IPS-NIHi7 (cell line): ENCODE measurements at regions not wholly inside any gene's neighbourhood (a gene's known extent, or its start where the extent isn't known, plus 50 kb on each side); places are given as distances from the start of the nearest gene placed in this dataset.
"Not testable (repeated sequence)": the region's sequence is repeated elsewhere in the genome, so short reads cannot be mapped to it uniquely, and the experiment has no call there.

ENCODE experiments used
- DNase-seq: peaks from one replicate; pipeline ENCODE4 v3.0.0; 2012; ENCODE audit warnings: mixed read lengths; ENCODE audit errors: extremely low spot score

DNA sequence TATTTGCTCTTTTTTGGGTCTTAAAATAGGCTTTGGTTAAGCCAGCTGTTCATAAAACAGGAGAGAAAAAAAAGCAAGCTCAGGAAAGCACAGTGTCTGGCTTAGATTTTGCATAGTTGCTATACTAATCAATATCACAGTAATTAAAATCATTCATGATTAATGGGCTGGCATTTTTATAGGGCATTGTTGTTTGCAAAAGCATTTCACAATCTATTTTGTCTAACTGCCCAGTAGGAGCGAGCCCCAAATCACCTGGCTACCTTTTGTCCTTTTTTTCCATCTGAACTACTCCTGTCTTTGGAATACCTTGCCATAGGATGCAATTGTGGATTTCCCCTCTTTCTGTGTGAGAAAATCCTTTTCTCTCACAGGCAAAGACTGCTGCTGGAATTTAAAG is 619.8 kb downstream of the JRKL start:
- DNase-seq, result no peak

DNA sequence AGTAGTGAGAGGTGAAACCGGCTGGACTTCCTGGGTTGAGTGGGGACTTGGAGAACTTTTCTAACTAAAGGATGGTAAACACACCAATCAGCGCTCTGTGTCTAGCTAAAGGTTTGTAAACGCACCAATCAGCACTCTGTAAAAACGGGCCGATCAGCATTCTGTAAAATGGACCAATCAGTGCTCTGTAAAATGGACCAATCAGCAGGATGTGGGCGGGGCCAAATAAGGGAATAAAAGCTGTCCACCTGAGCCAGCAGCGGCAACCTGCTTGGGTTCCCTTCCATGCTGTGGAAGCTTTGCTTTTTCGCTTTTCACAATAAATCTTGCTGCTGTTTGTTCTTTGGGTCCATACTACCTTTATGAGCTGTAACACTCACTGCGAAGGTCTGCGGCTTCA is 621.2 kb downstream of the JRKL start:
- DNase-seq, result not testable (repeated sequence)

DNA sequence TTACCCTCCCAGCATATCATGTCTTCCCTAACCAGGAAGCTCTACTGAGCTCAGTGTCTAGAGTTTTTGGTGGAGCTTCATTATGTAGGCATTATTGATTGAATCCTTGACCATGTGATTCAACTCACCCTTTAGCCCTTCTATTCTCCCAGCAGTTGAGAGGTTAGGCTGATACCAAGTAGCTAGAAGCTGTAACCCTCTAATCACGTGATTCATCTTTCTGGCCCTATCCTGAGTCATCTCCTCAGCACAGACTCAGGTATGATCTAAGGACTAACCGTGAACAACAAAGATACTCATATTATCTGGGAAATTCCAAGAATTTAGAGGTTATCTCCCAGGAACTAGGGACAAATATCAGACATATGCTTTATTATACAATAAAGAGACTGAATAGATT is 625.5 kb downstream of the JRKL start:
- DNase-seq, result no peak

DNA sequence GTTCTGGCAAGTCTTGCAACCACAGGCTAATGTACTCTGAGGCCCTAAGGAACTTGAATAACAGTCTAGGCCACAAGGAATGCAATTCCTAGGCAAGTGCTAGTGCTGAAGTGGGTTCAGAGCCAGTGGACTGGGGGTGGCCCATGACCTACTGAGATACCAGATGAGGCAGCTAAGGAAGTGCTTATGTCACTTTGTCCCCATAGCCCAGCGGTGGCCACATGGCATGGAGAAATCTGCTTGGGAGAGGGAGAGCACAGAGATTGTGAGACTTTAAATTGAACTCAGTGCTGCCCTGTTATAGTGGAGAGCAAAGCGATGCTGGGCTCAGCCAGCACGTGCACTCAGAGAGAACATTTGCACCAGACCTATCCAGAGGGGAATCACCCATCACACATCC is 629.5 kb downstream of the JRKL start:
- DNase-seq, result no peak

DNA sequence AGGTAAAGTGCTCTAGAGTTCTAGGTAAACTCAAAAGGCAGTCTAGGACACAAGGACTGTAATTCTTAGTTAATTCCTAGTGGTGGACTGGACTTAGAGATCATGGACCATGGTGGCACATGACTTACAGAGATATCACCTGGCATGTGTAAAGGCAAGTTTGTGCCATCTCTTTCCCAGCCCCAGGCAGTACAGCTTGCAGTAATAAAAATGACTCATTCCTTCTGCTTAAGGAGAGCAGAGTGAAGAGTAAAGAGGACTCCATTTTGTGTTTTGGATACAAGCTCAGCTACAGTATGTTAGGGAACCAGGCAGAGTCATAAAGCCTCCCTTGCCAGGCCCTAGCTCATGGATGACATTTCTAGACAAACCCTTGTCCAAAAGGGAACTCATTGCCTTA is 629.9 kb downstream of the JRKL start:
- no peak for DNase-seq

DNA sequence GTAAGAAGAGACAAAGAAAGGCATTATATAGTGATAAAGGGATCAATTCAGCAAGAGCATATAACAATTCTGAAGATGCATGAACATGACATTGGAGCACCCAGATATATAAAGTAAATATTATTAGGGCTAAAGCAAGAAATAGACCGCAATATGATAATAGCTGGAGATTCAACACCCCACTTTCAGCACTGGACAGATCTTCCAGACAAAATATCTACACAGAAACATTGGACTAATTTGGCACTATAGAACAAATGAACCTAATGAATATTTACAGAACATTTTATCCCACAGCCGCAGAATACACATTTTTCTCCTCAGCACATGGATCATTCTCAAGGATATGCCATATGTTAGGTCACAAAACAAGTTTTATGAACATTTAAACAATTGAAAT is 633.1 kb downstream of the JRKL start:
- no peak for DNase-seq

DNA sequence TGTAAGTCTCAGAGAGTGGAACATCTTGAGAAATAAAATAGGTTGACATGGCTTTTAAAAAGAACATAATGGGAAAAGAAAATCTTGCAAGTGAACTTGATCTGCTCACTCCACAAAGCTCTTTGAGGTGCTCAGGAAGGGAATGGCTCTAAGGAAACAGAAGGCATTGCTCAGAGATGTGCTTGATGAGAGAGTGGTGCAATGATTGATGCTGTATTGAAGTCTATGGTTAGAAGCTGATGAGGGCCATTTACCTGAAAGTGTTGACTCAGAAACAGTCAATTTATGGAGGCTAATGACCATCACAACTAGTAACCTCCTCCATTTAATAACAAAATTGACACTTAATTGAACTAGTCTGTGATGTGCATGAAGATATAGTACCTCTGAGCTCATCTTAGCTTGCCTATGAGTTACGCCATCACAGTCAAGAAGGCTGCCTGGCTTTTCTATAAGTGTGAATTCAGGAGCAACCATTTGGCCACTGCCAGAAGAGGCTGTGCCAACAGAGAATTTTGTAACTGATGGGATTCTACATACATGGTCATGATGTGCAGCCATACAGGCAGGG is 639.1 kb downstream of the JRKL start:
- DNase-seq, result no peak

DNA sequence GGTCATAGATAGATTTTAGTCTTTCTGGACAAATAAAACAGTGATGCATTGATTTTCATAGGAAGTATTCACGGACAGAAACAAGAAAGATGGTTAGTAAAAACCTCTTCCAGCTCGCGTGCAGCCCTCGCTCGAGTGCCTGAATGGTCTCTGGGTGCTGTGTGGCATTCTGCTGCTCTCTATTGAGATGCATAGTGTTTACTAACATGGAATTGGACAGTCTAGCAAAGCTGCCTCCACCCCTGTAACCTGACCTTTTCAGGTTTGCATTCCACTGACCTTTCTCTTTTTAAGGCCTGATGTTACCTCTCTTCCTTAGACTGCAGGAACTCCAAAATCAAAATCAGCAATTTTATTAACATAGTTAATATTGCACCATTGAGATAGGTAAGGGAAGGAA is 643.4 kb downstream of the JRKL start:
- DNase-seq, result peak; percentile 7

DNA sequence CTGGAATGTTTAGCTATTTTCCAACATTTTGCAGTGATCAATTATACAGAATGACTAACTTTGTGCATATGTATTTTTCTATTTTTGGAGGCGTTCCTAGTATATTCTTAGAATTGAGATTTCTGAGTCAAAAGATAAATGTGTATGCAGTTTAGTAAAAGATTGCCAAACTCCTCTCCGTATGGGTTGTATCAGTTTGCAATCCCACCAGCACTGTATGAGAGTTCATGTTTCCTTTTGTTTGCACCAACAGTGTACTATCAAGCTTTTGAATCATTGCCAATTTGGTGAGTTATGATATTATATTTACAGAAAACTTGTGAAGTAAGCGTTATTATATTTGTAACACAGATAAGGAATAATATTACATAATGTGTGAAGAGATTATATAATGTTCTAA is 658.7 kb downstream of the JRKL start:
- no peak for DNase-seq

DNA sequence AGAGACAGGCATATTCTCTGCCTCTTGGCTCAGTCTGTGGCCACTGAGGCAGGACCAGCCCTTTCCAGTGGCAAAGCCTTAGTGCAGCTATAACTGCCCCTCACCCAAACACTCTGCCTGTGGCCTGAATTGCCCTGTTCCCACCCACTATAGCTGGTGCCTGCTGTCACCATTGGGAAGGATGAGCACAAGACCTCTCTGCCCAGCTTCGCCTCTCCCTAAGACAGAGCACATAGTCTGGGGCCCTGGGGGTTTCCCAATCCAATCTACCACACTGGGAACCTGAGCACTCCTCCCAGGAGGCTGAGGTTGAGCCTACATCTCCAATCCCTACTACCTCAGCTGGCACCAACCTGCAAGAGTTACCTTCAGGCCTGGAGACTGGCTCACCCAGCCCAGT is 670.4 kb downstream of the JRKL start:
- no peak for DNase-seq

DNA sequence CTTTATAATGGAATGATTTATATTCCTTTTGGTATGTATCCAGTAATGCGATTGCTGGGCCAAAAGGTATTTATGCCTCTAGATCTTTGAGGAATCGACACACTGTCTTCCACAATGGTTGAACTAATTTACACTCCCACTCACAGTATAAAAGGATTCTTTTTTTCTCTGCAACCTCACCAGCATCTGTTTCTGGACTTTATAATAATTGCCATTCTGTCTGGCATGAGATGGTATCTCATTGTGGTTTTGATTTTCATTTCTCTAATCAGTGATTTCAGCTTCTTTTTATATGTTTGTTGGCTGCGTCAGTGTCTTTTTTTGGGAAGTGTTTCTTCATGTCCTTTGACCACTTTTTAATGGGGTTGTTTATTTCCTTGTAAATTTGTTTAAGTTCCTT is 679.3 kb downstream of the JRKL start:
- DNase-seq, result no peak

DNA sequence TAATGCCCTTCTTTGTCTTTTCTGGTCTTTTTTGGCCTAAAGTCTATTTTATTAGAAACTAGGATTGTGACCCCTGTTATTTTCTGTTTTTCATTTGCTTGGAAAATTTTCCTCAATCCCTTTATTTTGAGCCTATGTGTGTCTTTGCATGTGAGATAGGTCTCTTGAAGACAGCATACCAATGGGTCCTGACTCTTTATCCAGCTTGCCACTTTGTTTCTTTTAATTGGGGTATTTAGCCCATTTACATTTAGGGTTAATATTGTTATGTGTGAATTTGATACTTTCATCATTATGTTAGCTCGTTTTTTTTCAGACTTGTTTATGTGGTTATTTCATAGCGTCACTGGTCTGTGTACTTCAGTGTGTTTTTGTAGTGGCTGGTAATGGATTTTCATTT is 682.6 kb downstream of the JRKL start:
- no peak for DNase-seq

DNA sequence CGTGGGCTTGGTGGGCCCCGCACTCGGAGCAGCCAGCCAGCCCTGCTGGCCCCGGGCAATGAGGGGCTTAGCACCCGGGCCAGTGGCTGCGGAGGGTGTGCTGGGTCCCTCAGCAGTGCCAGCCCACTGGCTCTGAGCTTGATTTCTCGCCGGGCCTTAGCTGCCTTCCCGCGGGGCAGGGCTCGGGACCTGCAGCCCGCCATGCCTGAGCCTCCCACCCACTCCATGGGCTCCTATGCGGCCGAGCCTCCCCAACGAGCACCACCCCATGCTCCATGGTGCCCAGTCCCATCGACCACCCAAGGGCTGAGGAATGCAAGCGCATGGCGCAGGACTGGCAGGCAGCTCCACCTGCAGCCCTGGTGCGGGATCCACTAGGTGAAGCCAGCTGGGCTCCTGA is 686.9 kb downstream of the JRKL start:
- not testable (repeated sequence) for DNase-seq

DNA sequence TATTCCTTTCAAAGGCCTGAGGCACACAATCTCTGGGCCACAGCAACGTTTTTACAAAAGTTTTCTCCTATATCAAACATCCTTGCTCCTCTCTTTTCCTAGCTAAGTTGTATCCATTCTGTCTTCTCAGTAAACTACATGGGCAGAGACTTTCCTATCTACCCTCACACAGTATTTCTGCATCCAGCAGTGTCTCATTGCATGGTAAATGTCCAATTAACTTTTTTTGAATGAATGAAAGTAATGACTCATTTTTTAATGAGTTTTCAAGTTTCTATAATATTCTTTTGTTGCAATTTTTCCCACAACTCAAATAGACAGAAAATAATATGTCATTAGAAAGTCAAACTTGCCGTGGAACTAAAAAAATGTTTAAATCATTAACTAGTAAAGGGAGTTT is 688.6 kb downstream of the JRKL start:
- no peak for DNase-seq

DNA sequence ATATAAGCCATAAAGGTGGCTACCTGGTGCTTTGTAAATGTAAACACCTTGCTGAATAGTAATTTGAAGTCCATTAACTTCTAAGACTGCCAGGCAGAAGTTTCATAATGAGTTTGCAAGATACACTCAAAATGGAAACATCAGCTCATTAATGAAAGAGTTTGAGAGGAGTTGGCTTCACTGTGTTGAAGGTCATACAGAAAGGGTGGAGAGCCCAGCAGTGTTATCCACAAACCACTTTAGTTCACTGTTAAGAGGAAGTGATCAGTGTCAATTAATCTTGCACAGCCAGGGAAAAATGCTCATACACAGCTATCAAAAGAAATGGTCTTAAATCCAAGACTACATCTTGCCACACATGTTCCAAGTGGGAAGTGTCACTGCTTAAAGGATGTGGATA is 689.4 kb downstream of the JRKL start:
- no peak for DNase-seq

DNA sequence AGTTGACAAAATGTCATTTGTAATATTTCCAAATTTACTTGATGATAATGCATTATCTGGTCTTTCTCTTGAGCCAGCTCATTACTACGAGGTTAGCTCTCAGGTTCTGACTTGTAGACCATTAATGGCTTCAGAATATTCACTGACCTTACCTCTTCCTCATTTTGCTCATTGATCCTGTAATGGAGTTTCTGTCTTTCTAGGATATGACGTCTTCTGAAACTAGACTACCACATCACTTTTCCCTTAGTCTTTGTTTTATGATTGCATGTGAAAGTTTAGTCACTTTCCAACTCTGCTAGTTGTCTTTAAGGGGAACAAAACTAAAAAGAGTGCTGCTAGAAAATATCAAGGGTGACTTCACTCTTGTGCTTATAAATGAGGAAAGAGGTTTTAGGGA is 697.6 kb downstream of the JRKL start:
- DNase-seq, result no peak

DNA sequence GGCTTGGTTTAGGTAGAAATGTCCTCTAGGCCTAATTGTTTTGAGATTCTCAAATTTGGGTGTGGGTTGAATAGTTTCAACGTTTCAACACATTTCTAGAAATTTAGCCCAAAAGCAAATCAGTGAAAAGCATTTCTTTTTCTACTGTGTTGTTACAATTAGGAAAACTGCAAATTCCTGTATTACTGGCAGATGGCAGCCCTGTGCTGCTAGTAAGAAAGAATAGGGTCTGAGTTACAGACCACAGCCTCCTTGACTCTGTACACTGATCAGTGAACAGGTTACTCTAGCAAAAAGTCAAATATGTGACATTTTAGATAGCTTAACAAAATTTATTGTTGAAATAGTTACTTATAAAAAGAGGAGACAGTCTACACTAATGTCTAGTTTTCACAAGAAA is 703.0 kb downstream of the JRKL start:
- DNase-seq, result no peak

DNA sequence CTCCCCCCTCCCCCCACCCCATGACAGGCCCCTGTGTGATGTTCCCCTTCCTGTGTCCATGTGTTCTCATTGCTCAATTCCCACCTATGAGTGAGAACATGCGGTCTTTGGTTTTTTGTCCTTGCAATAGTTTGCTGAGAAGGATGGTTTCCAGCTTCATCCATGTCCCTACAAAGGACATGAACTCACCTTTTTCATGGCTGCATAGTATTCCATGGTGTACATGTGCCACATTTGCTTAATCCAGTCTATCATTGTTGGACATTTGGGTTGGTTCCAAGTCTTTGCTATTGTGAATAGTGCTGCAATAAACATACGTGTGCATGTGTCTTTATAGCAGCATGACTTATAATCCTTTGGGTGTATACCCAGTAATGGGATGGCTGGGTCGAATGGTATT is 712.4 kb downstream of the JRKL start:
- DNase-seq, result not testable (repeated sequence)

DNA sequence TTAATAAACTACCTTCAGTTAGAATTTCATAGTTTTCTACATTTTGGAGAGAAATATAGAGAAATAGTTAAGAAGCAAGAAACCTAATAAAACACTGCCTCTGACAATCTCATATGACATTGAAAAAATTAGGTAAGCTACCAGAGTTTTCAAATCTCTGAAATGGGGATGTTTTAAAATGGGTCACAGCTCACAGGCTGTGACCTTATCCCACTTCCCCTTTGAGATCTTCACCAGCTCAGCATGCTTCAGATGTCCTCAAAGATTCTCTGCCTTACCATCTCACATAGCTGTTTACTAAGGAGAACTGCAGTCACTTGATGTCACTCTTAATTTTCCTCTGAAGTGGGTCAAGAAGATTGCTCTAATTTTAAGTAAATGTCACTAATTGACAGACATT is 717.8 kb downstream of the JRKL start:
- DNase-seq, result no peak

DNA sequence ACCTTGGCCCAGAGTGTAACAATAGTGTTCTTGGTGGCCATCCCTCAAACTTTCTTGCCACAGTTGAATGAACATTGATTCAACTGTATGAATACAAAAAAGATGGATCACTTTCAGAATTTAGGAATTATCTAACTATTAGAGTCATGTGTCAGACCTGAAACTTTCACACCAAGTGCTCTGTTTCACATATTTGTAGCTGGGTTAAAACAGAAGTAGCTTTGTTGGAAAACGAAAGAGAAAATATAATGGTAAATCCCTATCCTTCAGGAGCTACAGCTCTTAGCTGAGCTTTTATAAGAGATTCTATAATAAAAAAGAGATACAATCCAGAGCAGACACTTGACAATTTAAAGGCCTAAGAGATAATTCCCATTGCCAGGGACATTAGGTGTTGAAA is 719.3 kb downstream of the JRKL start:
- no peak for DNase-seq

DNA sequence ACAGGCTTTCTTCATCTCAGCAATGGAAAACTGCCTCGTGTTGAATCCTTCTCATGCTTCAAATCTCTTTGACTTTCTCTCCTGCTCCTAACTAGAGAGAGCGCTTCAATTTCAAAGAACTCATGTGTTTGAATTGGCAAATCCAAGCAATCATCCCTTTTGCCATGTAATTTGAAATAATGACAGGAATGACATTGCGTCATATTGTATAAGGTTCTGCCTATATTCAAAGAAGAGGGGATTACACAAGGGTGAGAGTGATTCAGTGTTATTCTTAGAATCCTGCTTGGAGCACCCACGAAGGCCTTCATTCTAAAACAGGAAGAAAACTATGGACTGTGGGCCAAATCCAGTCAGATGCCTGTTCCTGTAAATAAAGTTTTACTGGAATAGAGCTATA is 720.6 kb downstream of the JRKL start:
- DNase-seq, result no peak

DNA sequence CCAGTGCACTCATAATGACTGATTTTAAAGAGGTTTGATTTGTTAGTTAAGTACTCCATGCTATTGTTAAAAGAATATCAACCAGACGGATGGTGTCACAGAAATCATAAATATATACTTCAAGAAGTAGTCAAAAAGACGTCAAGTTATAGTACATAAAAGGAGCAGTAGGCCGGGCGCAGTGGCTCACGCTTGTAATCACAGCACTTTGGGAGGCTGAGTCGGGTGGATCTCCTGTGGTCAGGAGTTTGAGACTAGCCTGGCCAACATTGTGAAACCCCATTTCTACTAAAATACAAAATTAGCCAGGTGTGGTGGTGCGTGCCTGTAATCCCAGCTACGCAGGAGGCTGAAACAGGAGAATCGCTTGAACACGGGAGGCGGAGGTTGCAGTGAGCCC is 721.7 kb downstream of the JRKL start:
- DNase-seq, result no peak

DNA sequence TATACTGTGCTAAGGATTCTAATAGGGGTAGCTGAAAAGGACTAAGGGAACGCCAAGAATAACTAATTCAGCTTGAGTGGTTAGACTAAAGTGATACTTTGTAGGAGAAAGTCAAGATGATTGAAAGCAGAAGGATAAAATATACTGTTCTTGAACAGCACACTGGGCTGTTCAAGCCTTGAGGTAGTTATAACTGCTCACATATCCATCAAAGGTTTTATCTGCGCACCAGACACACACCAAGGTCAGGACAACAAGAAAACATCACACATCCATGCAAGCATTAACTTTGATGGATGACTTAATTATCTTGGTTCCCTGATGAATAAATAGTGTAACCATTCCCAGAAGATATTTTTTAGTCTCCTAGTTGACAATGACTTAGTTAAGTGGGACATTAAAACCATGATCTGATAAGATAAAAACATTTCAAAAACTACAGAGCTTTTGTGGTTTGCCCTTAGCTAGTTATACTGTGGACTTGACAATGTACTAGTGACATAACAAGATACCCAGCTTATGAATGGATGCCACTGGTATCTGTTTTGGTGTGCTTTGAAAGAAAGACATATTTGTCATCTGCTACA is 728.9 kb downstream of the JRKL start:
- DNase-seq, result no peak

DNA sequence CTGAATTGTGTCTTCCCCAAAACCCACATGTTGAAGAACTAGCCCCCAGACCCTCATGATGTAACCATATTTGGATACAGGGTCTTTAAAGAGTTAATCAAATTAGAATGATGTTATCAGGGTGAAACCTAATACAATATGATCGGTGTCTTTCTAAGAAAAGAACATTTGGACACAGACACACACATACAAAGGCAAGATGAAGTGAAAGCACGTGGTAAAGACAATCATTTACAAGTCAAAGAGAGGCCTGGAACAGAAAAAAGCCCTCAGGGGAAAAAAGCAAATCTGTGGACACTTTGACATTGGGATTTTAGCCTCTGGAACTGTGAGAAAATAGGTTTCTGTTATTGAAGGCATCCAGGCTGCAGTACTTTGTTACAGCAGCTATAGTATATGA is 733.4 kb downstream of the JRKL start:
- no peak for DNase-seq
